Stimulated activated CD8-positive, alpha-beta memory T cell treated with anti-CD3 and anti-CD28 coated beads, Interleukin-7, amount 100 ng/mL, for 1 hour (primary cell): ENCODE measurements at regions not wholly inside any gene's neighbourhood (a gene's known extent, or its start where the extent isn't known, plus 50 kb on each side); places are given as distances from the start of the nearest gene placed in this dataset.
A peak's percentile ranks its signal among the peaks of the same experiment; 100 is the strongest.
"Not testable (repeated sequence)": the region's sequence is repeated elsewhere in the genome, so short reads cannot be mapped to it uniquely, and the experiment has no call there.

Experiments used
- DNase-seq, 2 donors: peaks; one replicate each; pipeline ENCODE4 v3.0.0-alpha.2; 2020; ENCODE audit warnings: low read depth in 2 of 2

GRCh38 chr12:107372229-107372658 lies 278.9 kb upstream of the CRY1 start:
- DNase-seq = peak in 1 of 2 donors; percentile 11

DNA sequence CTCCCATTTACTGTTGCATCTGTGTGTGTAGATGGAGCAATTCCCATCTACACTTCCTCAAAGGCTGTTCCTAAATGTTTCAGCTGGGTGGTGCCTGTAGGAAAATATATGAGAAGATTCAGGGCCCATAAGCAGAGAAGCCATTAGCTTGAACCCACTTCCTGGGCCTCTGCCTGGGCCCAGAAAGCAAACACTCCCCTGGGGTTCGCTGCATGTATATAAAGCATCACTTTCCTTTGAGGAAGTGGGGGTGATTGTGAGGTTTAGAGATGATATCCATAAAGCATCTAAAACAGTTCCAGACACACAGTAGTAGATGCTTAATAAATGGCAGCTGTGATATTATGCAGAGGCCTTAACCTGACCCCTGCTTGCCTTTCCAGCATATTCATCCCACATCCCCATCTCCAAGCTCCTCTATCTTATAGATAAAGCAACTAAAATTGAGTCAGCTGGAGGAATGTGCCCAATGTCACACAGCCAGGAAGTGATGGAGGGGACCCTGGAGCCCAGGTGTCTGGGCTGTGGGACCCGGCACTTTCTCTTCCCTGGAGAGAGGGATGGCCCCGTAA lies 280.0 kb upstream of the CRY1 start:
- DNase-seq = no peak

DNA sequence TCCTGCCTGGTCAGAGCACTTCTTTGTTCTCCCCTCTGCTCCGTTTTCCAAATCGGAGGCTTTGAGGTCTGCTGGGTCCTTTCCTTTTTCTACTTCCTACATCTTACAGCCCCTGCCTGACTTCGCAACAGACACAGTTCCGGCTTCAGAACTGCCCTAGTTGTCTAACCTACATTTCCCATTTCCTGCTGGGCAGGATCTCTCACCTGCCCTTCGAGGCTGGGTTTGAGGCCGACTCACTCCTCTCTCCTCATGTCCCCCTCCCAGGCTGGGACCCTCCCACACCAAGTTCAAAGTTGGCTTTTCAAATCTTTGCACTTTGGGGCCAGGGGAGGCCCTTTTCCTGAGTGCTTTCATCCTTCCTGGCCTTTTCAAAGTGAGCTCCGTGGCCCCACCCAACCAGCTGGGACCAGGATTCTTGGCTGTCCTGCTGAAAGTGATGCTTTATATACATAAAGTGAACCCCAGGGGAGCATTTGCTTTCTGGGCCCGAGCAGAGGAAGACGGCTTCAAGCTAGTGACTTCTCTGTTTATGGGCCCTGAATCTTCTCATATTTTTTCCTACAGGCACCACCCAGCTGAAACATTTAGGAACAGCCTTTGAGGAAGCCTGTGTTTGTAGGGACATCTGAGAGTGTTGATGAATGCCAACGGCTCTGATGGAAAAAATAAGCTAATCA lies 281.0 kb upstream of the CRY1 start:
- no peak for DNase-seq

- no peak for DNase-seq
Measured at GRCh38 chr12:107375231-107375630, 281.9 kb upstream of the CRY1 start.

DNA sequence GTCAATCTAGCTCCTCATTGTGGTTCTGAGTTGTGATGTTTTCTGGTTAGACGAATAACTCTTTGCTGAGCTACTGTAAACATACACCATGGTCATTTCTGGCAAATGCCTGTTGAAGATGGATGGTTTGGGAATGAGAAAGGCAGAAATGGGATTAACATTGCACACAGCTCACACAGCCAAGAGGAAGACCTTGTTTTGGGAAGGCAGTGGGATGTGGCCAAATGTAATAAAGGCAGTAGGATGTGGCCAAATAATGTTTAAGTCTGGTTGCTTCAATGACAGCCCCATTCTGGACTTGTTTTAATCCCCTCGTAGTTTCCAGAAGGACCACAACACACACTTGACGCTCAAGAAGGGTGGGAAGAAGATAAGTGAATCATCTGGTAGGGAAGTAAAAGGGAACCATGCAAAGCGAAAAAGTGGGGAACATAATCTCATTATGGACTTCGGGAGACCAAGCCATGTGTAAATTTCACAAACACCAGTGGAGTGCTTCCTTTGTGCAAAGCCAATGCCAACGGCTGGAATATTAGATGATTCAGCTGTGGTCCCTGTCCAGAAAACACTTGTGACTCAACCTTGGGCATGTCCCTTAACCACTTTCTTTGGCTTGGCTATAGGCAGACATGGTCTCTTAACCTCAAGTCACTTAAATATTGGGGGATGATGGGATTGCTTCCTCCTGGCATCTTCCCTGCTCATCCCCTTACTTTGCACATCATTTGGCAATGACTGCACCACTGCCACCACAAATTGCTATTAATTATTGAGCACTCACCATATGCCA lies 284.4 kb upstream of the CRY1 start:
- DNase-seq = no peak

DNA sequence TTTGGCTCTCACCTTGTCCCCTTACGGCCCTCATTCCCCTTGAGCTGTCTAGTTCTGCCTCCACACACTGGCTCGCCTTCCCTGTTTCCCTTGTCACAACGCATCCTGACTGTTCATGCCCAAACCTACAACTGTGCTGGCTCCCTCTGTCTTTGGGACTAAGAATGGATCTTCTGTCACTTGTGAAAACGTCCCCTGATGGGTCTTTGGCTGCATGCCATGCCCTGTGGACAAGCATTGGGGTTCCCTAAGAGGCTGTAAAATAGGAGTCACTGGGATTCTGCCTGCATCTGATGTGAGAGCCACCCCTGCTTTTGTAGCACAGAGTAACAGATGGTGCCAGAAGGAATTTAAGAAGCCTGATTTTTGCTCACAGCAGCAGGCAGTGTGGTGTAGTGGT lies 285.3 kb upstream of the CRY1 start:
- no peak for DNase-seq

- not testable (repeated sequence) for DNase-seq
Measured at GRCh38 chr12:107379142-107379851, 285.9 kb upstream of the CRY1 start.

DNA sequence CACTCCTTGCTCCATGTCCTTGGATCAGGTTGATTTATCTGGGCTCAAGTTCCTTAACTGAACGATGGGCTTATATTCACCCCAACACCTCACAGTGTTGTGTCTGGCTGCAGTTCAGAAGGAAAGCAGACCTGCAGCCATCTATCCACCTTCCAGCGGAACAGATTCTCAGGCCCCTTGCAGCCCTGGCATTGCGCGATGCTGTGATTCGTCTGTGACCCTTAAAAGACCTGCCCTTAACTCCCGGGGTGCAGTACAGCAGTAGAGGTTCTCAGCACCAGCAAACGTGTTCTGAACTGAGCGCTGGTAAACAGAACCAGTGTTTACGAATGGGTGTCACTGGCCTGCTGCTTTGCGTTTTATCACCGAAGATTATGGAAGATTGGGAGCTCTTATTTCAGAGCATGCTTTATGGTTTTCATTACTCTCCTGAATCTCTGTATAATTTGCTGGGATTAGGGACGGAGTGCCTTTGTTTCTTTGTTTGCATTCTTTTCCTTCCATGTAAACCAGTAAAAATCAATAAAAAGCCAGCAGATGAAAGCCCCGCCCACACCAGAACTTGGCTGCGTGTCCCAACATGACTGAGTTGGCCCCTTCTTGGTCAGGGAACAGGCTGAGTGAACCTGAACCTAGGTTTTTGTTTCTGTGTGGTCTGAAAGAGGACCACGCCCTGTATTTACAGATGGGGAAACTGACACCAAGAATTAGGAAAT lies 286.7 kb upstream of the CRY1 start:
- DNase-seq = no peak

- DNase-seq = no peak
Measured at GRCh38 chr12:107384645-107385044, 291.3 kb upstream of the CRY1 start.

DNA sequence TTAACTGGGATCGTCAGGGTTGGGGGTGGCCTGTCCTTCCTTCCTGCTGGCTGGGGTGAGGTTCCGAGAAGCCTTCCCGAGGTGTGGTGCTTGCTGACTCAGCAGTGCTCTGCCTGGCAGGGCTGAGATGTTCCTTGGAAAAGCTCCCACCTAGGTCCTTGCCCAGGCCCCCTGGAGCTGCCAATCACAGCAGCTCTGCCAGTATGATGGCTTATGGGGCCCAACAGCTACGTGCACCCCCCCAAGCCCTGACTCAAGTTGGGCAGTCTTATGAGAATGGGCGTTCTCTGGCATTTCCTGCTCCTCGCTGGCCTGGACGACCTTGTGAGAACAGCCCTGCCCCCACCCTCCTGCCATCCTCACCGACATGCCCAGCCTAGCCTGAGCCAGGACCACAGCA lies 292.2 kb upstream of the CRY1 start:
- DNase-seq = no peak

- no peak for DNase-seq
Measured at GRCh38 chr12:107386569-107386968, 293.2 kb upstream of the CRY1 start.

- no peak for DNase-seq
Measured at GRCh38 chr12:107388263-107388662, 294.9 kb upstream of the CRY1 start.

GRCh38 chr12:107390414-107390813 lies 295.2 kb upstream of the PWP1 start:
- no peak for DNase-seq

- no peak for DNase-seq
Measured at GRCh38 chr12:107393043-107393717, 292.4 kb upstream of the PWP1 start.

DNA sequence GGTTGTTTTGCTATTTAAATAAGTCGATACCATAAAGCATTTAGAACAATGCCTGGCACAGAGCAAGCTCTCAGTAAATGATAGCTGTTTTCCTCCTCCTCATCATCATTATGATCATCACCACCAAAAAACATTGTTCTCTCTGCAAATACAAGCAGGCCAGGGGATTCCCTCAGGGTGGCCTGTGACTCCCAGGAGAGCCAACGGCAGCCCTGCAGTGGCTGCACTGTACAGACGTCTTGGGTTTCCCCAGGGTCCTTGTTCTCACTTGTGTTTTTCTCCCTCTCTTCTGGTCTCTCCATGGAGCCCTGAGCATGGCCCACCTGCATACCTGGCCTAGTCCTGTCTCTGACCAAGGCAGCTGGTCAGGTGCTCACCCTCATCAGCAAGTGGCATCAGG lies 290.9 kb upstream of the PWP1 start:
- DNase-seq = no peak

- no peak for DNase-seq
Measured at GRCh38 chr12:107395817-107396216, 289.8 kb upstream of the PWP1 start.

DNA sequence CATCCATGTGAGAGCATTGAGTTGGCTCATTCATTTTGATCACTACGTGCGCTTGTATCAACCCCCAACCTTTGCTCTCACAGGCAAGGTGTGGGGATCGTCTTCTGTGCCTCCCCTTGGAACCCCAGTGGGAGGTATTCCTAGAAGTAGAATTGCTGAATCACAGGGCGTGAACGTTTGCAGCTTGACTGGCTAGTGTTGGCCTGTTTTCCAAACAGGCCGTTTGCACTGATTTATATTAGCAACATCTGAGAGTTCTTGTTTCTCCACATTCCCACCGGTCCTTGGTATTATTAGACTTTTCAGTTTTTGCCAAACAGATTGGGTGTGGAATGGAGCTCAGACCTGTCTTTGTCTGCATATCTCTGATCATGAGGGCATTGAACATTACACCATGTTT lies 288.6 kb upstream of the PWP1 start:
- no peak for DNase-seq

- DNase-seq = no peak
Measured at GRCh38 chr12:107397890-107398500, 287.6 kb upstream of the PWP1 start.

GRCh38 chr12:107399046-107399445 lies 286.6 kb upstream of the PWP1 start:
- DNase-seq = no peak

- no peak for DNase-seq
Measured at GRCh38 chr12:107400686-107401447, 284.7 kb upstream of the PWP1 start.
